ENCODE measurements at regions not wholly inside any gene's neighbourhood (a gene's known extent, or its start where the extent isn't known, plus 50 kb on each side); places are given as distances from the start of the nearest gene placed in this dataset.

- TF ChIP-seq CTCF (tag by site-specific recombination; IDR thresholded peaks at IDR 0.05), result no peak
- no peak for TF ChIP-seq ZNF629 (tag by site-specific recombination; IDR thresholded peaks at IDR 0.05)
- no peak for TF ChIP-seq ZNF692 (tag by site-specific recombination; IDR thresholded peaks at IDR 0.05)
These were observed 1166.6 kb downstream of the TBC1D22A start for GRCh38 chr22:47929073-47929472.
